Left lung (tissue), 4 donors: ENCODE measurements at regions not wholly inside any gene's neighbourhood (a gene's known extent, or its start where the extent isn't known, plus 50 kb on each side); places are given as distances from the start of the nearest gene placed in this dataset.

Experiments
- ATAC-seq: fragments of 200-7000 bp; cut with Tn5 transposase; one replicate; pipeline ENCODE4 v1.9.1; 2020; ENCODE audit warnings: moderate library complexity
- DNase-seq, 4 donors: peaks; one replicate each; pipeline ENCODE4 v3.0.0-alpha.2; 2013 to 2020
- H3K27ac ChIP-seq, 2 donors: fragments of 200-600 bp; sonication (generic) in 1 of 2; one replicate each; pipeline versions ENCODE4 v1.5.0 to v1.8.0; 2020 to 2021
- H3K27me3 ChIP-seq, 2 donors: fragments of 200-600 bp; sonication (generic) in 1 of 2; one replicate each; pipeline versions ENCODE4 v1.5.0 to v1.8.0; 2020 to 2021
- H3K36me3 ChIP-seq, 2 donors: fragments of 200-600 bp; sonication (generic) in 1 of 2; one replicate each; pipeline versions ENCODE4 v1.5.0 to v1.8.0; 2020 to 2021
- H3K4me1 ChIP-seq, 2 donors: fragments of 200-600 bp; one replicate each; pipeline ENCODE4 v1.8.0; 2021
- H3K4me3 ChIP-seq, 2 donors: fragments of 200-600 bp; sonication (generic) in 1 of 2; one replicate each; pipeline versions ENCODE4 v1.5.0 to v1.8.0; 2020 to 2021; ENCODE audit warnings: mild to moderate bottlenecking in 1 of 2
- H3K9me3 ChIP-seq, 2 donors: fragments of 200-600 bp; sonication (generic) in 1 of 2; one replicate each; pipeline versions ENCODE4 v1.5.0 to v1.8.0; 2020 to 2021
- intact Hi-C, 2 donors: fragments of 100-400 bp; cut with DNase I; formaldehyde crosslinking; loops; one replicate each; pipeline versions ENCODE4 v1.11.2 to v1.14.2; 2022
- TF ChIP-seq, protein P1 (sequence below), 2 donors: fragments of 200-600 bp; sonication (generic) in 1 of 2; IDR thresholded peaks; one replicate each; pipeline versions ENCODE4 v1.5.0 to v1.8.0; 2021; ENCODE audit warnings: antibody characterized with exemption in 2 of 2
- donor health status: DM: no; HTN: yes; CAD: no.
- donor health status: DM: no; HTN: no; CAD: no.

GRCh38 chr6:21861942-21862341, 268.4 kb downstream of the SOX4 start:
- no peaks in the 10 kb centered on the region for H3K27me3 ChIP-seq
- no peaks in the 10 kb centered on the region for H3K9me3 ChIP-seq
- intact Hi-C loops = no loop called here
- ATAC-seq (no peak), DNase-seq (no peak)
- peaks cover 0 to 7% of the 10 kb centered on the region in 2 donors for H3K4me1 ChIP-seq
- H3K4me3 ChIP-seq = no peak overlapping the region
- TF ChIP-seq, protein P1, sequence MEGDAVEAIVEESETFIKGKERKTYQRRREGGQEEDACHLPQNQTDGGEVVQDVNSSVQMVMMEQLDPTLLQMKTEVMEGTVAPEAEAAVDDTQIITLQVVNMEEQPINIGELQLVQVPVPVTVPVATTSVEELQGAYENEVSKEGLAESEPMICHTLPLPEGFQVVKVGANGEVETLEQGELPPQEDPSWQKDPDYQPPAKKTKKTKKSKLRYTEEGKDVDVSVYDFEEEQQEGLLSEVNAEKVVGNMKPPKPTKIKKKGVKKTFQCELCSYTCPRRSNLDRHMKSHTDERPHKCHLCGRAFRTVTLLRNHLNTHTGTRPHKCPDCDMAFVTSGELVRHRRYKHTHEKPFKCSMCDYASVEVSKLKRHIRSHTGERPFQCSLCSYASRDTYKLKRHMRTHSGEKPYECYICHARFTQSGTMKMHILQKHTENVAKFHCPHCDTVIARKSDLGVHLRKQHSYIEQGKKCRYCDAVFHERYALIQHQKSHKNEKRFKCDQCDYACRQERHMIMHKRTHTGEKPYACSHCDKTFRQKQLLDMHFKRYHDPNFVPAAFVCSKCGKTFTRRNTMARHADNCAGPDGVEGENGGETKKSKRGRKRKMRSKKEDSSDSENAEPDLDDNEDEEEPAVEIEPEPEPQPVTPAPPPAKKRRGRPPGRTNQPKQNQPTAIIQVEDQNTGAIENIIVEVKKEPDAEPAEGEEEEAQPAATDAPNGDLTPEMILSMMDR (IDR thresholded peaks at IDR 0.05) = no peak
- no peak overlapping the region for H3K27ac ChIP-seq
- H3K36me3 ChIP-seq = no peaks in the 10 kb centered on the region

DNA sequence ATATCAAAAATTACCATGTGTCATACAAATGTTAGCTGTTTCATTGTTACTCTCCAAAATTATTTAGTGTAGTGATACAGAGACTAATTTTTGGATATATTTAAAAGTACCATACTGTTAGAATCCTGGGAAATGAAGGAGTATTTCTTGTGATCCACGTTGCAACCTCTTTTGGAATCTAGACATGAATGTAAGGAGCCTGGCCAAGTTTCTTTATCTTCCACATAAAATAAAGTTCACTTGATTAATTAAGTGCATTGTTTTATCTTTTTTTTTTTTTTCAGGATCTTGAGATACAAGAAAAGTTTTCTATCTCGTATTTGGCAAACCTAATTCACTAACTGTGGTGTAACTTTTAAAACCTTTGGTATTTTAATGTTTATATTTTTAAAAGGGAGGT, 270.7 kb downstream of the SOX4 start:
- Histone ChIP-seq H3K9me3 (no peaks in the 10 kb centered on the region), H3K4me3 (no peak overlapping the region), H3K36me3 (no peaks in the 10 kb centered on the region), H3K4me1 (peaks cover 0 to 7% of the 10 kb centered on the region in 2 donors), H3K27ac (no peak overlapping the region), H3K27me3 (no peaks in the 10 kb centered on the region)
- ATAC-seq = no peak
- intact Hi-C loops = no loop called here
- no peak for DNase-seq
- TF ChIP-seq, protein P1 (IDR thresholded peaks at IDR 0.05) = no peak

- TF ChIP-seq, protein P1 (IDR thresholded peaks at IDR 0.05) = no peak
- Histone ChIP-seq H3K27me3 (no peaks in the 10 kb centered on the region), H3K4me1 (no peaks in the 10 kb centered on the region), H3K27ac (no peak overlapping the region), H3K9me3 (no peaks in the 10 kb centered on the region), H3K4me3 (no peak overlapping the region), H3K36me3 (no peaks in the 10 kb centered on the region)
- no peak for ATAC-seq
- intact Hi-C loops = no loop called here
- DNase-seq = no peak
Observed at GRCh38 chr6:21868226-21868625, 274.7 kb downstream of the SOX4 start.

DNA sequence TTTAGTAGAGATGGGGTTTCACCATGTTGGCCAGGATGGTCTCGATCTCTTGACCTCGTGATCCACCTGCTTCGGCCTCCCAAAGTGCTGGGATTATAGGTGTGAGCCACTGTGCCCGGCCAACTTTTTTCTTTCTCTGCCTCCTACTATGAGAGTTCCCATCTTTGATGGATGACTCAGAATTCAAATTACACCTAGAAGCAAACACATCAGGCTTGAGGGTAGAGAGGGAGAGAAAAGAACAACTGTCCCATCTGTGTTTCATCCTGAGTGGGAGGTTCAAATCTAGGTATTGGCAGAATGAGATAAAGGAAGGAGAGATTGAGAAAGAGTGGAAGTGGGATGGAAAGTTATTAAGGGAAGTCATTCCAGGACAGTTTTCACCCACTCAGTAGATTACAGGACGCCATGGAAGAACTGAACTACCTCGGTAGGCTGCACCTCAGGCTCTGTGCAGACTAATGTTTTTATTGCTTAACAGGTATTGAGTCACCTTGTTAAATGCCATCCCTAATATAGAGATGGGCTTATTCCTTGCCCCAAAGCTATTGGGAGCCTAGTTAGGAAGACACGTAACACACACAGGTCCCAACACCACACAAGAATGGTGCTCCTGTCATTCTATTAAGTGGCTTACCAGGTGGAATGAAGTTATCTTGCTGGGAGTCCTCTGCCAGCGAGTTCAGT, 275.7 kb downstream of the SOX4 start:
- ATAC-seq = no peak
- Histone ChIP-seq H3K27ac (no peak overlapping the region), H3K9me3 (no peaks in the 10 kb centered on the region), H3K36me3 (no peaks in the 10 kb centered on the region), H3K4me3 (no peak overlapping the region), H3K27me3 (no peaks in the 10 kb centered on the region), H3K4me1 (peaks cover 0 to 3% of the 10 kb centered on the region in 2 donors)
- no peak for DNase-seq
- intact Hi-C loops = no loop called here
- TF ChIP-seq, protein P1 (IDR thresholded peaks at IDR 0.05) = no peak

GRCh38 chr6:21870076-21870730, 276.7 kb downstream of the SOX4 start:
- H3K4me1 ChIP-seq = peaks cover 0 to 3% of the 10 kb centered on the region in 2 donors
- intact Hi-C loops = no loop called here
- H3K9me3 ChIP-seq = no peaks in the 10 kb centered on the region
- TF ChIP-seq, protein P1 (IDR thresholded peaks at IDR 0.05) = no peak
- no peaks in the 10 kb centered on the region for H3K27me3 ChIP-seq
- H3K4me3 ChIP-seq = no peak overlapping the region
- DNase-seq (no peak), ATAC-seq (no peak)
- H3K36me3 ChIP-seq = no peaks in the 10 kb centered on the region
- no peak overlapping the region for H3K27ac ChIP-seq
